OCI-LY7 (cell line): ENCODE measurements at regions not wholly inside any gene's neighbourhood (a gene's known extent, or its start where the extent isn't known, plus 50 kb on each side); places are given as distances from the start of the nearest gene placed in this dataset.

Experiments
- CTCF ChIP-seq: fragments of 200-600 bp; sonication (generic); conservative IDR thresholded peaks from 2 replicates; pipeline ENCODE4 v1.5.1; 2014; ENCODE audit warnings: mild to moderate bottlenecking, antibody characterized with exemption, low read length, moderate library complexity, mixed read lengths
- EZH2phosphoT487 ChIP-seq: fragments of 200-600 bp; sonication (generic); IDR thresholded peaks from 2 replicates; pipeline ENCODE4 v1.6.1; 2018; ENCODE audit warnings: low read depth, borderline replicate concordance, mild to moderate bottlenecking, mixed run types, antibody characterized with exemption, low read length, moderate library complexity, mixed read lengths

DNA sequence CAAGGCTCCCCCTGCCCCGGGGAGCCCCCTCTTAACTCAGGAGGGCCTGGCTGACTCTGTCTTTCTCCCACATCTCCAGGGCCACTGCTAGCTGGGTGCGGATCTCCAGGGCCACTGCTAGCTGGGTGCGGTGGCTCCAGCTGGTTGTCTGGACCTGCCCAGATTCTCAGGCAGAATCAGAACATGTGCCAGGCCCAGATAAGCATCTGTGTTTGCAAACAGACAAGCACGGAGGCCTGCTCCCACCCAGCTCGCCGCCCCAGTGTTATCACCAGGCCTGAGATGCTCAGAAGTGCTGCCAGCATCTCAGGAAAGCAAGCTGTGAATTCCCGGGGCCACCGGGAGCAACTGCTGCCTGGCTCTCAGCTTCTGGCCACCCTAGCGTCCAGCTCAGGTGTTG is 98.4 kb upstream of the FZD10 start:
- TF ChIP-seq CTCF (no peak), EZH2phosphoT487 (no peak)
